Body of pancreas (tissue), 4 donors: ENCODE measurements at regions not wholly inside any gene's neighbourhood (a gene's known extent, or its start where the extent isn't known, plus 50 kb on each side); places are given as distances from the start of the nearest gene placed in this dataset.

ENCODE experiments used
- POLR2A ChIP-seq, 3 donors: fragments of 450-650 bp; IDR thresholded peaks; one replicate each; pipeline ENCODE4 v1.6.1; 2016; ENCODE audit warnings: antibody characterized with exemption in 3 of 3, mild to moderate bottlenecking in 2 of 3
- TF ChIP-seq, protein P1 (sequence below), 7 experiments: fragments of 450-650 bp in 4 of 7; fragments of 200-600 bp in 3 of 7; sonication (generic) in 3 of 7; IDR thresholded peaks; one replicate each; pipeline ENCODE4 v1.5.1; 2016 to 2019; ENCODE audit warnings: antibody characterized with exemption in 7 of 7

- TF ChIP-seq, protein P1, sequence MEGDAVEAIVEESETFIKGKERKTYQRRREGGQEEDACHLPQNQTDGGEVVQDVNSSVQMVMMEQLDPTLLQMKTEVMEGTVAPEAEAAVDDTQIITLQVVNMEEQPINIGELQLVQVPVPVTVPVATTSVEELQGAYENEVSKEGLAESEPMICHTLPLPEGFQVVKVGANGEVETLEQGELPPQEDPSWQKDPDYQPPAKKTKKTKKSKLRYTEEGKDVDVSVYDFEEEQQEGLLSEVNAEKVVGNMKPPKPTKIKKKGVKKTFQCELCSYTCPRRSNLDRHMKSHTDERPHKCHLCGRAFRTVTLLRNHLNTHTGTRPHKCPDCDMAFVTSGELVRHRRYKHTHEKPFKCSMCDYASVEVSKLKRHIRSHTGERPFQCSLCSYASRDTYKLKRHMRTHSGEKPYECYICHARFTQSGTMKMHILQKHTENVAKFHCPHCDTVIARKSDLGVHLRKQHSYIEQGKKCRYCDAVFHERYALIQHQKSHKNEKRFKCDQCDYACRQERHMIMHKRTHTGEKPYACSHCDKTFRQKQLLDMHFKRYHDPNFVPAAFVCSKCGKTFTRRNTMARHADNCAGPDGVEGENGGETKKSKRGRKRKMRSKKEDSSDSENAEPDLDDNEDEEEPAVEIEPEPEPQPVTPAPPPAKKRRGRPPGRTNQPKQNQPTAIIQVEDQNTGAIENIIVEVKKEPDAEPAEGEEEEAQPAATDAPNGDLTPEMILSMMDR (IDR thresholded peaks at IDR 0.05) = no peak
- no peak for TF ChIP-seq POLR2A (IDR thresholded peaks at IDR 0.05)
These were observed 1290.5 kb upstream of the B3GALT2 start for GRCh38 chr1:194476872-194477271.
